HFF-Myc (cell line): ENCODE measurements at regions not wholly inside any gene's neighbourhood (a gene's known extent, or its start where the extent isn't known, plus 50 kb on each side); places are given as distances from the start of the nearest gene placed in this dataset.

ENCODE experiments used
- DNase-seq: peaks from one replicate; pipeline ENCODE4 v3.0.0-alpha.2; 2011; ENCODE audit warnings: low read depth; ENCODE audit errors: extremely low read depth
- H3K4me3 ChIP-seq: replicated peaks from 2 replicates; pipeline ENCODE4 v1.5.1; 2011; ENCODE audit warnings: low read depth, mild to moderate bottlenecking, control low read depth, low read length
- CTCF ChIP-seq: IDR thresholded peaks from 2 replicates; pipeline ENCODE4 v1.5.1; 2012; ENCODE audit warnings: mild to moderate bottlenecking, low read depth, low read length, control low read depth; ENCODE audit errors: missing control alignments

GRCh38 chr12:94872007-94872653, 131.4 kb downstream of the NDUFA12 start:
- no peak for DNase-seq
- TF ChIP-seq CTCF: no peak

GRCh38 chr12:94870511-94870910, 133.0 kb downstream of the NDUFA12 start:
- TF ChIP-seq CTCF: no peak
- H3K4me3 ChIP-seq: no peak overlapping the region
- DNase-seq: no peak

More at GRCh38 chr12:94872007-94872653, 131.4 kb downstream of the NDUFA12 start:
- no peak overlapping the region for H3K4me3 ChIP-seq

GRCh38 chr12:94868161-94868560, 135.3 kb downstream of the NDUFA12 start:
- no peak overlapping the region for H3K4me3 ChIP-seq
- TF ChIP-seq CTCF: no peak

GRCh38 chr12:94867066-94867855, 136.2 kb downstream of the NDUFA12 start:
- DNase-seq: no peak
- no peak for TF ChIP-seq CTCF
- no peak overlapping the region for H3K4me3 ChIP-seq

More at GRCh38 chr12:94868161-94868560, 135.3 kb downstream of the NDUFA12 start:
- no peak for DNase-seq

- H3K4me3 ChIP-seq: no peak overlapping the region
- TF ChIP-seq CTCF: no peak
- DNase-seq: no peak
Observed at GRCh38 chr12:94864987-94865386, 138.5 kb downstream of the NDUFA12 start.

GRCh38 chr12:94863321-94864035, 140.0 kb downstream of the NDUFA12 start:
- no peak for TF ChIP-seq CTCF
- no peak overlapping the region for H3K4me3 ChIP-seq

More at GRCh38 chr12:94863321-94864035, 140.0 kb downstream of the NDUFA12 start:
- DNase-seq: no peak
